ENCODE measurements at regions not wholly inside any gene's neighbourhood (a gene's known extent, or its start where the extent isn't known, plus 50 kb on each side); places are given as distances from the start of the nearest gene placed in this dataset.

GRCh38 chr11:112455791-112456190, 195.1 kb upstream of the PLET1 start:
- no peak for TF ChIP-seq POLR2A (IDR thresholded peaks at IDR 0.05; ENCODE audit: low read length)
- TF ChIP-seq GATA1 (IDR thresholded peaks at IDR 0.05; ENCODE audit: low read depth, low read length): no peak

All from erythroblast (primary cell).